HG03565 (cell line): ENCODE measurements at regions not wholly inside any gene's neighbourhood (a gene's known extent, or its start where the extent isn't known, plus 50 kb on each side); places are given as distances from the start of the nearest gene placed in this dataset.

Experiments
- ATAC-seq: cut with Tn5 transposase; IDR thresholded peaks from one replicate; pipeline ENCODE4 v1.9.1; 2021; ENCODE audit warnings: mild to moderate bottlenecking, moderate library complexity; ENCODE audit not compliant: unreplicated experiment

- no peak for ATAC-seq
Measured at GRCh38 chr15:85889956-85890619, 95.4 kb upstream of the KLHL25 start.

GRCh38 chr15:85890620-85890980 lies 95.9 kb upstream of the KLHL25 start:
- no peak for ATAC-seq

DNA sequence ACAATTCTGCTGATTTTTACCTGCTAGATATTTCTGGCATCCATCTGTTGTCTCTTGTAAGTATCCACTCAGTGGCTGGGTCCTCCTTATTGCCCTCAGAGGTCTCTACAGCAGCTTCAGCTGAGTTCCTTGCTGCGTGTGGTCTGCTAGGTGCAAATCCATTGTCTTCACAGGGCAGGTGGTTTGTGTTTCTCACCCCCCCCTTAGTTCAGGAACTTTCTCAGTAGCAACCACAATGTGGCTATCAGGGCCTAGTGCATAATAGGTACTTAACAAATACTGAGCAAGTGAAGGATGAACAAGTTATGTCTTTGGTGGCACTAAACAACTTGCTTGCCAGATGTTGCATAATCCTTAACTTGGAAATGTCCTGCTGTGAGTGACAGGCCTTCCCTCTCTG lies 96.7 kb upstream of the KLHL25 start:
- no peak for ATAC-seq

DNA sequence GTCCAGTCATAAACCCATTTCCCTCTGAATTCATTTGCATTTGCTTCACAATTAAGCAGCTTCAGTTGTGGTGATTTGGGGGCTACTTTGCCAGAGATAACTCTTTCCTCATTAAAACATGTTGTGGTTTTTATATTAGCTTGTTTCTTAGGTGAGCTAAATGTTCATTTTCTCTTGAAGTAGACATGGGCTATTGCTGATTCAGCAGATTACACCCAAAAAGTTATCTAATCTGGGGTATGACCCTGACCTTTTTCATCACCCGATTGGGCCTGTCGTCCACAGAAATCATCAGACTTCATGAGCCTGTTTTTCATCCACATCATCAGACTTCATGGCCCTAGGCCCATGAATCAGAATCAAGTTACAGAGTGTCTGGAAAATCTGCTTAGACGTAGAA lies 97.5 kb upstream of the KLHL25 start:
- no peak for ATAC-seq

DNA sequence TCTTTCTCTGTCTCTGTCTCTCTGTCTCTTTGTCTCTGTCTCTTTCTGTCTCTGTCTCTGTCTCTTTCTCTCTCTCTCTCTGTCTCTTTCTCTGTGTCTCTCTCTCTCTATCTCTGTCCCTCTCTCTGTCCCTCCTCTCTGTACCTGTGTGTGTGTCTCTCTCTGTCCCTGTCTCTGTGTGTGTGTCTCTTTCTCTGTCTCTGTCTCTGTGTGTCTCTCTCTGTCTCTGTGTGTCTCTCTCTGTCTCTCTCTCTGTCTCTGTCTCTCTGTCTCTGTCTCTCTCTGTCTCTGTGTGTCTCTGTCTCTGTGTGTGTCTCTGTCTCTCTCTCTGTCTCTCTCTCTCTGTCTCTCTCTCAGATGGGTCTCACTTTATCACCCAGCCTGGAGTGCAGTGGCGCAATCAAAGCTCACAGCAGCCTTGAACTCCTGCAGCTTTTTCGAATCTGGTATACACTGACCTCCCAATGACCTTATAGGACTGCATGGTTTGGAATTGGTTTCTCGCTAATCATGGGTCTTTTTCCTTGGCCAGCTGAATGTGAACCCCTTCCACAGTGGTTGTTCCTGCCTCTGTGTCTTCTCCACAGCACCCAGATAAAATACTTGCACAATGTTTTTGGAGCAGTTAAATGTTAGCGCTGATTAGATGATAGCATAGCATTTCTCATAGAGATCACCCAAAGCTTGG lies 102.6 kb upstream of the KLHL25 start:
- no peak for ATAC-seq

DNA sequence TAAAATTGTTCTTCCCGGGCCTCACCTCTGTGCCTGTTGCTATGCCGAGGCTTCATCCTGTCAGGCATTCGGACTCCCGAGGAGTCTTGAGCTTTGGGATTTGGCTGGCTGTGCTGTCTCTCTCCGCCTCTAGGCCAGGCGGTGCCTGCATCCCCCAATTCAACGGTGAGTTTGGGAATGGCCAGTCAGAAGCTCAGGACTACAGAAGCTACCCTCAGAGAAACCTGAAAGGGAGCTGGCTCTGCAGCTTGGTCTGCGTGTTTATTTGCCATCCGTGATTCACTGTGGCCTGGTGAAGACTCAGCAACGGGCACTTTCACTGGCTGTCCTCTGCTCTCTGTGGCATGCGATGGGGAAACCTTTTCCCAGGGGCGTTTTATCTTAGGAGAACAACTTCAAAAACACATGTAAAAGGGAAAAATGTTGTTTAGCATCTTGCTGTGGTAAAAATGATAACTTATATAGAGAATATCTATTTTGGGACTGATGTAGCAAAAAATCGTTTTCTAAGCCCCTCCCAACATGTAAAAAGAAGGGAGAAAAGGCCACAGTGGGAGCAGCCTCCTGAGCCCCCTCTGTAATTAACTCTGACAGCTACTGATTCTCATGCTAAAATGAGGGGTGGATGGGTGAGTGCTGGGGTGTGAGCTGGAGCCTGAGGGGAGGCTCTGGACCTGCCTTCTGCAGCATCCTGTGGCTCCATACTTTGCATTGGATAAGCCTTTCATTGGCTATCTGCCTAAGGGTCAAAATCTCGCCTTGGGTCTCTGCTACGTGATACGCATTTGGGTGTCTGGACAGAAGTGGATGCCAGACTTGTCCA lies 103.4 kb upstream of the KLHL25 start:
- no peak for ATAC-seq

- ATAC-seq = no peak
Measured at GRCh38 chr15:85899927-85900326, 105.2 kb upstream of the KLHL25 start.

DNA sequence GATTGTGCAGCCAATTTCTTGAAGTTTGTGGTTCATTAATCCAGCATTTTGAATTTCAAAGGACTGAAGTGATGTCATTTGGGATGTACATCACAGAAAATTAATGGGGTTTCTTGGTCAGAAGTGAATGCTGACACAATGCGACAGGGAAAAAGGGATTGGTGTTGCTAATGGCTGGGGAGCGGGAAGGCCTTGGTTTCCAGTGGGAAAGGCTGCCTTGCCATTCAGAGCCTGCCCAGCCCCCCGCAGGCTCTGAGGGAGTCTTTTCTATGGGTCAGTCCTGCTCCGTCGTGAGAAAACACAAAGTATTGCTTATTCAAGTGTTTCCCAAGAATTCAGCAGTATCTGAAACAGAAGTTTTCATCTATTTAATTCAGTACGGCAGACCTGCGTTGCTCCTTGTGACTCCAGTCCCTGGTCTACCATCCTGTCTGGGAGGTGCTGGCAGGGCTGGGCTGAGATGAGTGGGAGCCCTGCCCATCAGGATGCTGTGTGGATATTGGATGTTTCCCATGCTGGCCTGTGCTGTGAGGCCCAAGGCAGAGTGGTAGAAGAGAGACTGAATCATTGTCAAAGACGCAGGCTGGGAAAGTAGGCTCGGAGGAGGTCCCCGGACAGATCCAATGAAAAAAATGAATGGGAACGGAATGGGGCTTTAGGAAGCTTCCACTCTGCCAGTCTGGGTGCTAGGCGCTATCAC lies 111.2 kb upstream of the KLHL25 start:
- ATAC-seq = no peak

DNA sequence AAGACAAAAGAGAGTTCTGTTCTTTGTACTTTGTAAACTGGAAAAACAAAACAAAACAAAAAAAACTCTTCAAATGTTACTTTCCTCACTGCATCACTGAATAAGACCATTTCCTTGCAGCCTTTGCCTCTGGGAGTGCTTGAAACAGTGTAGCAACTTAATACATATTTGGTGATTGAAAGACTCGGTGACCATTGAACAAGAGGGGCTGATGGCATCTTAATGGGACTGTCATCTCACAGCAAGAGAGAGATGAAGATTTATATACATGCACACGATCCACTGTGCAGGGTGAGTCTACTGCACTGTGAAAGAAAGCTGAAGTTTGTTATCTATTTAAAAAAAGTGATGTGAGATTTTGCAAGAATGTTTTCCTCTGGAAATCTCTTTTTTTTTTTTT lies 111.9 kb upstream of the KLHL25 start:
- ATAC-seq = no peak

DNA sequence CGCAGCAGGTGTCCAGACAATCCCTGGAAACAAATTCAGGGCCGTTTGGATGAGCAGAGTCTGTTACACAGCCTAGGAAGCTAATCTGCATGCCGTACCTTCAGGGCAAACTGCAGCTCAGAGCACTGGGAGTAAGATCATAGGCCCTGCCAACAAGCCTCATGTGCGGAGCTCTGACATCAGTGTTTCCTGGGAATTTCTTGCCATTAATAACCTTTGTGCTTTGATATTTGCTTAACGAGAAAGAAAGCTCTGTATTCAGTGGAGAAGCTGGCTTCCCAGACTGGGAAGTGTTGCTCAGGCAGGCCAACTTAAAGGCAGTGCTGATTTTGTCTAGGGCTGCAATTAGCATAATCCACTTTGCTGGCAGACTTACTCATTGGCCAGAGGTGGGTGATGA lies 116.1 kb upstream of the KLHL25 start:
- ATAC-seq = no peak

GRCh38 chr15:85913461-85913860 lies 118.7 kb upstream of the KLHL25 start:
- ATAC-seq = no peak

DNA sequence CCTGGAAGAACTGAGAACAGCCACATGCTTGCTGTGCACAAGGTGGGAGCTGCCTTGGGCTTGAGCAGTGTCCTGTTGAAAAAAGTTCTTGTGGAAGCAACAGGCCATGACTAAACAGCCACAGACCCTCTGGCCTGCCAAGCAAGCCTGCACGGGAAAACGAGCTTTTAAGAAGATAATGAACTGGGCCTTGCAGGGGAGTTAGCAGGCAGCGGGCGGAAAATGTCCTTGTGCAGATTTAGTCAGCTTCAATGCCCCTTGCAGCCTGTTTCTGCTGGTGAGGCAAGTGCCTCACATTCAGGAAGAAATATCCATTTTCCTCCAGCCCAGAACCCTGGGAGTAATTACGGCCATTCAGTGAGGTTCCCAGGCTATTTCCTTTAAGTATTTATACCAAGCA lies 126.2 kb upstream of the KLHL25 start:
- ATAC-seq = no peak

DNA sequence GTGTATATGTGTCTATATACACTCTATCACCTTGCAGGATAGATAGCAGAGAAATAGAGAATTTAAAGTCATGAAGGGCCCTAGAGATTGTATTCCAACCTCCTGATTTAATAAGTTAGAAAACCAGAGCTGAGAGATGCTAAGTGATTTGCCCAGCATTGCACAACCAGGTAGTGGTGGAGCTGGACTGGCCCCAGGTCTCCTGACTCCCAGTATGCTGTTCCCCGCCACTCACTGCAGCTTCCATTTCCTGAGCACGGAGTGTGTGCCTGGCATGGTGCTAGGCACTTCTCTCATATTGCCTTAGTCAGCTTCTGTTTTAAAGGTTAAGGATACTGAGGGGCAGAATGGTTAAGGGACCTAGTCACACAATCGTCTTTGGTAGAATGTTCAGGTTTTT lies 129.4 kb upstream of the KLHL25 start:
- ATAC-seq = no peak

DNA sequence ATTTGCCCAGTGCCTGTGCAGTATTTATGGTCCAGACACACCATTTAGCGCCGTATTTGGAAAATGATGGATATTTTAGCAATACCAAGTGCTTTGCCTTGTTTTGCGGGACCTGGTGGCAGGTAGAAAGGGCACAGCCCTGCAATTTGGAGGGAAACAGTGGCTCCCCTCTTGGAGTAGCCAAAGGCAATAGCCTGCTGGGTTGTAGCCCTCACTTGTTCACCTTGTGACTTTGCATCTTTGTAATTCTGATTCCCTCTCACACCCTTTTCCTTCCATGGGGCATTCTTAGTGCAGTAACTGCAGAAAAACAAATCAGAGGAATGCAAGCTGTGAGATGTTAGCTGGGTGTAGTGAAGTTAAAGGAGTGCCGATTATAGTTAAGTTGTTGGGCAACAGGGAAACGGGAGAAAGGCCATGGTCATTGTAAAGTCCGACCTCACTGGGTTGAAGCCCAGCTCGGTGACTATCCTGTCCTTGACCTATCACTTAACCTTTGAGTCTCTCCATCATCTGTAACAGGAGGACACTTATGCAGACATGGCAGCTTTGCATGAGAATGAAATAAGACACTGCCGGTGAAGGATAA lies 131.0 kb upstream of the KLHL25 start:
- no peak for ATAC-seq

DNA sequence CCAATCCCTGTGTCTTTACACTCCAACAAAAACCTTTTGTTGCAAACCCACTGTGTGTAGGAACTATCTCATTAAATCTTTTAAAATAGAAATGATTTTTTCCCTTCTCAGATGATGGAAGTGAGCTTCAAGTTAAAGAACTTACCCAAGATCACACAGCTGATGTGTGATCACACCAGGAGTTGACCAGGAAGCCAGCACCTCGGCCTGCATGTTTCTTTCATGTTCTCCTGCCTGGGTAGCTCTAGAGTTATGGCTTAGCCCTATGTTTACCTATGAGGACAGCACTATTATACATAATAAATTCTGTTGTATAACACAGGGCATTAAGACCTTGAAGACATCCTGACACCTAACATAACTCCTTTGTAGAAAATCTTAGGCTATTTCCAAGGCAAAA lies 132.1 kb upstream of the KLHL25 start:
- ATAC-seq = no peak

GRCh38 chr15:85927931-85928537 lies 133.3 kb upstream of the KLHL25 start:
- no peak for ATAC-seq

- no peak for ATAC-seq
Measured at GRCh38 chr15:85929786-85930185, 135.1 kb upstream of the KLHL25 start.

GRCh38 chr15:85932391-85932790 lies 137.7 kb upstream of the KLHL25 start:
- no peak for ATAC-seq

DNA sequence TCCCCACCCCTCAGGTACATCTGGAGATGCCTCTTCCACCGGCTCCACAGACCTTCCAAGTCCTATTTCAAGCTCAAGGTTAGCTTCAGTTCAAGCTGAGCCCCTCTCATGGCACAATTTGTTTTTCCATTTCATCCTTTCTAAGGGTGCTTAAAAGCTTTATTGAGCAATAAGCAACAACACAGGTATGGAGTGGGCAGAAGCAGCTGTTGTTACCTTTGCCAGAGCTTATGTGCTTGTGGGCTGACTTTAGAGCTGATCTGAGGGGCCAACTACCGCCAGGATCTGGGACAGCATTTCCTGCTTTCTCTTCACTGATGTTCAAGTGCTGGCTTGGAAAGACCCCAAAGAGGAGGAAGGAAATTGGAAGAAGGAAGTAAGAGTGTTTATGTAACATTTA lies 140.0 kb upstream of the KLHL25 start:
- ATAC-seq = no peak

DNA sequence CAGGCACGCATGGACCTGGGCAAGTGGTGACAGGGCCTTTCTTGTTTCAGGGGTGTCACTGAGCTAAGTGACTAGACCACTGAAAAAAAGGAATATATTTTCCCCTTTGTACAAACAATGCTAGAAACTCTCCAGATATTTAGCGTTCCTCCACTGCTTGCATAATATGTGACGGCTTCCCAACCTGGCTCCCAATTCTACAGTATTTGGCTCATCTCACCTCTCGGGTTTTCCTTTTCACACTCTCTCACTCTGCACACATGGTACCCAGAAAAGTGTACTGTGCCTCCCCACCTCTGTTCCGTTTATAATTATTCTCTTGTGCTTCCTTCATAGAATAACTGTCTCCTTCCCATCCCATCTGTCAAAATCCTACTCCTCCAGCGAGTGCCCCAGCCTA lies 140.5 kb upstream of the KLHL25 start:
- no peak for ATAC-seq

DNA sequence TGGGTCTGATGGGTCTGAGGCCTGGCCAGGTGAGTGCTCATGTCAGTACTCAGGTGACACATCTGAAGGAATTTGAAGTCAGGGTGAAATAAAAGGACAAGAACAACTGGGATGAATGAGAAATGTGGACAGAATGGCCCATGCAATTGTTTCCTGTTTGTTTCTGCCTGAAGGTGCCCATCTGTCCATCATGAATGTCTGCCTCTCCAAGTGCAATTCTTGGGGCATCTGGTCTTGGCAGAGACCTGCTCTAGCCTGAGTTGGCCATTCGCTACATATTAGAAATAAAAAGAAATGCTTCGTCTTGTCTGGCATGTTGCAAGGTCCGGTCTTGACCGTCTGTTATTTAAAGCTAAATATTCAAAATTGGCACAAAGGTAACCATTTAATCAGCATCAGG lies 142.0 kb upstream of the AGBL1 start:
- ATAC-seq = no peak
